Neuronal stem cell (in vitro differentiated cells): ENCODE measurements at regions not wholly inside any gene's neighbourhood (a gene's known extent, or its start where the extent isn't known, plus 50 kb on each side); places are given as distances from the start of the nearest gene placed in this dataset.

Experiments
- DNase-seq: peaks from one replicate; pipeline ENCODE4 v3.0.0-alpha.2; 2013; ENCODE audit warnings: low spot score
- H2AFZ ChIP-seq: one replicate; pipeline ENCODE4 v1.6.1; 2013; ENCODE audit warnings: mild to moderate bottlenecking, low read length, inconsistent platforms
- H2AK5ac ChIP-seq: 2 replicates; pipeline ENCODE4 v1.6.1; 2013; ENCODE audit warnings: low read depth, mild to moderate bottlenecking, inconsistent platforms, low read length, moderate library complexity, mixed read lengths
- H2BK120ac ChIP-seq: 2 replicates; pipeline ENCODE4 v1.6.1; 2013; ENCODE audit warnings: low read depth, mild to moderate bottlenecking, inconsistent platforms, low read length, moderate library complexity, mixed read lengths
- H2BK12ac ChIP-seq: one replicate; pipeline ENCODE4 v1.6.1; 2013; ENCODE audit warnings: low read length, inconsistent platforms
- H2BK15ac ChIP-seq: 2 replicates; pipeline ENCODE4 v1.6.1; 2013; ENCODE audit warnings: mild to moderate bottlenecking, low read length, inconsistent platforms, mixed read lengths
- H2BK5ac ChIP-seq: one replicate; pipeline ENCODE4 v1.6.1; 2013; ENCODE audit warnings: inconsistent platforms, mild to moderate bottlenecking, low read length, moderate library complexity
- H3K14ac ChIP-seq: one replicate; pipeline ENCODE4 v1.6.1; 2013; ENCODE audit warnings: low read length, inconsistent platforms
- H3K18ac ChIP-seq: 2 replicates; pipeline ENCODE4 v1.6.1; 2013; ENCODE audit warnings: low read length, inconsistent platforms
- H3K23ac ChIP-seq: 2 replicates; pipeline ENCODE4 v1.6.1; 2013; ENCODE audit warnings: low read depth, mild to moderate bottlenecking, mixed read lengths, low read length, inconsistent platforms; ENCODE audit not compliant: poor library complexity
- H3K27ac ChIP-seq: replicated peaks from 3 replicates; pipeline ENCODE4 v1.5.1; 2013; ENCODE audit warnings: low read length, inconsistent platforms
- H3K27me3 ChIP-seq, 3 experiments: 2 replicates each; pipeline ENCODE4 v1.6.1; 2013; ENCODE audit warnings: low read length in 3 of 3, mild to moderate bottlenecking in 2 of 3, inconsistent platforms in 1 of 3, low read depth in 1 of 3, mixed read lengths in 1 of 3, moderate library complexity in 1 of 3; ENCODE audit not compliant: control insufficient read depth in 3 of 3, insufficient read depth in 3 of 3
- H3K36me3 ChIP-seq, 2 donors: replicated peaks in 1 of 2; 2 replicates each; pipeline ENCODE4 v1.6.1; 2013; ENCODE audit warnings: low read length in 2 of 2; ENCODE audit not compliant: control insufficient read depth in 2 of 2, insufficient read depth in 2 of 2
- H3K4ac ChIP-seq: 2 replicates; pipeline ENCODE4 v1.6.1; 2013; ENCODE audit warnings: inconsistent platforms, mild to moderate bottlenecking, low read length, moderate library complexity
- H3K4me1 ChIP-seq, 2 donors: 1 replicate in 1 of 2; 2 replicates in 1 of 2; pipeline ENCODE4 v1.6.1; 2013; ENCODE audit warnings: low read length in 2 of 2, low read depth in 1 of 2; ENCODE audit not compliant: control insufficient read depth in 2 of 2, insufficient read depth in 1 of 2
- H3K4me2 ChIP-seq: one replicate; pipeline ENCODE4 v1.6.1; 2013; ENCODE audit warnings: mild to moderate bottlenecking, low read length, inconsistent platforms; ENCODE audit not compliant: insufficient read depth, poor library complexity, severe bottlenecking
- H3K4me3 ChIP-seq, 2 donors: 2 replicates each; pipeline ENCODE4 v1.5.1; 2013; ENCODE audit warnings: low read length in 2 of 2, mild to moderate bottlenecking in 2 of 2, inconsistent platforms in 1 of 2, moderate library complexity in 1 of 2
- H3K79me1 ChIP-seq: one replicate; pipeline ENCODE4 v1.6.1; 2013; ENCODE audit warnings: low read depth, mild to moderate bottlenecking, inconsistent platforms, low read length, moderate library complexity
- H3K9ac ChIP-seq: one replicate; pipeline ENCODE4 v1.6.1; 2013; ENCODE audit warnings: mild to moderate bottlenecking, low read depth, low read length, inconsistent platforms; ENCODE audit not compliant: poor library complexity
- H3K9me3 ChIP-seq, 2 donors: replicated peaks in 1 of 2; 2 replicates each; pipeline versions ENCODE3 to v1.6.1; 2013; ENCODE audit warnings: low read length in 2 of 2, mild to moderate bottlenecking in 2 of 2, inconsistent platforms in 1 of 2, low read depth in 1 of 2, mixed read lengths in 1 of 2, moderate library complexity in 1 of 2; ENCODE audit not compliant: control insufficient read depth in 2 of 2, insufficient read depth in 1 of 2
- H4K8ac ChIP-seq: one replicate; pipeline ENCODE4 v1.6.1; 2013; ENCODE audit warnings: low read depth, mild to moderate bottlenecking, inconsistent platforms, low read length, moderate library complexity
- H4K91ac ChIP-seq: one replicate; pipeline ENCODE4 v1.6.1; 2013; ENCODE audit warnings: low read length, low read depth, mild to moderate bottlenecking, inconsistent platforms; ENCODE audit not compliant: poor library complexity
- WGBS, 2 donors: extraction: QIAGEN DNeasy Blood & Tissue Kit; methylation state at CpG; one replicate each; pipeline ENCODE4 v1.1.7; 2013; ENCODE audit warnings: missing lambda C conversion rate in 2 of 2, mixed read lengths in 1 of 2; ENCODE audit not compliant: insufficient read length in 2 of 2, insufficient replicate concordance in 1 of 2; ENCODE audit errors: extremely low coverage in 2 of 2; 5-methylcytosine and 5-hydroxymethylcytosine counted together

GRCh38 chr3:82927309-82928253, 1166.1 kb upstream of the GBE1 start:
- Histone ChIP-seq H2AFZ (no peak overlapping the region), H3K79me1 (no peaks in the 10 kb centered on the region), H3K27ac (no peak overlapping the region), H3K4me1 (no peaks in the 10 kb centered on the region), H3K4me2 (no peak overlapping the region), H2BK12ac (no peak overlapping the region), H2AK5ac (no peak overlapping the region), H3K23ac (no peak overlapping the region), H4K91ac (no peak overlapping the region), H2BK15ac (no peak overlapping the region), H2BK120ac (no peak overlapping the region), H3K14ac (no peak overlapping the region), H2BK5ac (no peak overlapping the region), H3K27me3 (no peaks in the 10 kb centered on the region), H4K8ac (no peak overlapping the region), H3K9ac (no peak overlapping the region), H3K4ac (no peak overlapping the region), H3K4me3 (no peak overlapping the region), H3K18ac (no peak overlapping the region), H3K36me3 (no peaks in the 10 kb centered on the region), H3K9me3 (no peaks in the 10 kb centered on the region)
- no peak for DNase-seq
- no CpG with 5 or more reads among the region's 5 CpGs for WGBS, 2 donors

DNA sequence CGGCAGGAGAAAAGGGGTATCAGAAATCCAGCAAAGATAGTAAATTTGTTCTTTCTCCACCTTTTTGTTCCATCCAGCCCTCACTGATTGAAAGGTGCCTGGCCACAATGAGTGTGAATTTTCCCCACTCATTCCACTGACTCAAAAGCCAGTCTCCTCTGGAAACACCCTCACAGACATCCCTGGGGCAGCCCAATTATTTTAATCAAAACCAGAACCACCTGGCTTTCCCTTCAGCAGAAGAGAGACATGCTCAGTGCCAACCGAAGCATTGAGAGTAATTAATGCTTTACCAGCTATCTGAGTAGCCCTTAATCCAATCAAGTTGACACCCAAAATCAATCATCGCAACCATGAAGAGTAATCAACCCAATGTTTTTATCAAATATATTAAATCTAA, 1129.6 kb upstream of the GBE1 start:
- H3K4ac ChIP-seq, result no peak overlapping the region
- no peak overlapping the region for H2BK12ac ChIP-seq
- H3K9me3 ChIP-seq, result no peaks in the 10 kb centered on the region
- no peak overlapping the region for H3K4me3 ChIP-seq
- H3K36me3 ChIP-seq, result no peaks in the 10 kb centered on the region
- no peak overlapping the region for H2AFZ ChIP-seq
- H3K23ac ChIP-seq, result no peak overlapping the region
- H2BK15ac ChIP-seq, result no peak overlapping the region
- no peak overlapping the region for H3K9ac ChIP-seq
- H3K14ac ChIP-seq, result no peak overlapping the region
- H2BK5ac ChIP-seq, result no peak overlapping the region
- DNase-seq, result no peak
- H3K18ac ChIP-seq, result no peak overlapping the region
- no peak overlapping the region for H4K8ac ChIP-seq
- no peak overlapping the region for H4K91ac ChIP-seq
- no CpG with 5 or more reads among the region's 3 CpGs for WGBS, 2 donors
- no peak overlapping the region for H3K27ac ChIP-seq
- H2BK120ac ChIP-seq, result no peak overlapping the region
- H2AK5ac ChIP-seq, result no peak overlapping the region
- H3K4me2 ChIP-seq, result no peak overlapping the region
- H3K27me3 ChIP-seq, result no peaks in the 10 kb centered on the region
- no peaks in the 10 kb centered on the region for H3K4me1 ChIP-seq
- no peaks in the 10 kb centered on the region for H3K79me1 ChIP-seq

DNA sequence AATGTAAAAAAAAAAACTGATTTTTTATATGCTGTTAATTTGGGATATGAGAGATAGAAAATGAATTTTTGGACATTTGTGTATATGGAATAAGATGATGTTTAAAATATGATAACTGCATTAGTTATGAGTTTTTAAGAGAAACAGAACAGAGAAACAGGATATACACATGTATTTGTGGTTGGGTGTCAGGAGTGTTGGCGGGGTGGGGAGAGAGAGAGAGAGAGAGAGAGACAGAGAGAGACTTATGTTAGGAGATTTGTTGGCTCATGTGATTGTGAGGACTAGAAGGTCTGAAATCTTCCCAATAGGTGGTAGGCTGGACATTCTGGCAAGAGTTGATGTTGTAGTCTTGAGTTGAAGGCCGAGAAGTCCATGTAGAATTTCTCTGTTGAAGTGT, 1121.6 kb upstream of the GBE1 start:
- H3K4ac ChIP-seq, result no peak overlapping the region
- no peaks in the 10 kb centered on the region for H3K79me1 ChIP-seq
- H2BK5ac ChIP-seq, result no peak overlapping the region
- H3K18ac ChIP-seq, result no peak overlapping the region
- DNase-seq, result no peak
- H2BK120ac ChIP-seq, result no peak overlapping the region
- H2BK12ac ChIP-seq, result no peak overlapping the region
- no peak overlapping the region for H3K4me3 ChIP-seq
- H3K4me1 ChIP-seq, result no peaks in the 10 kb centered on the region
- no peak overlapping the region for H3K4me2 ChIP-seq
- no peaks in the 10 kb centered on the region for H3K36me3 ChIP-seq
- H4K91ac ChIP-seq, result no peak overlapping the region
- no peaks in the 10 kb centered on the region for H3K9me3 ChIP-seq
- no peak overlapping the region for H3K14ac ChIP-seq
- WGBS, 2 donors, result no CpG with 5 or more reads among the region's 2 CpGs
- H2AK5ac ChIP-seq, result no peak overlapping the region
- no peak overlapping the region for H3K27ac ChIP-seq
- H2AFZ ChIP-seq, result no peak overlapping the region
- no peaks in the 10 kb centered on the region for H3K27me3 ChIP-seq
- no peak overlapping the region for H2BK15ac ChIP-seq
- H3K23ac ChIP-seq, result no peak overlapping the region
- no peak overlapping the region for H3K9ac ChIP-seq
- no peak overlapping the region for H4K8ac ChIP-seq

DNA sequence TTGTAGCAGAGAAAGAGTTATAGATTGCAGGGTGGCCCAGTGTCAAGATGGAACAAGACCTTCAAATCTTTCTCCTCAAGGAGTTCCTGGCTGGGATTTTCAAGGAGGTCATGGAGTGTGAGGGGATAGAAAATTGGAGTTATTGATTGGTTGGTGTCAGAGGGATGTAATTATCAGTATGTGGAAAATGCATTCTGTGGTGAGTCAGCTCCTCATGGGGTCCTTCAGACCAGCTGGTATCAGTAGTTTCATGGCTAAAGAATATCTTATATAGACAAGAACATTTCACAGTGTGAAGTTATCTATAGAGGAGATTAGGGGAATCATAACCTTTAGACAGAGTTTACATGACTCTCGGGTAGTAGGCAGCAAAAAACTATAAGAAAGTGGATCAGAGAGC, 1114.0 kb upstream of the GBE1 start:
- Histone ChIP-seq H3K27ac (no peak overlapping the region), H3K9ac (no peak overlapping the region), H3K27me3 (no peaks in the 10 kb centered on the region), H3K23ac (no peak overlapping the region), H3K4me2 (no peak overlapping the region), H3K4me3 (no peak overlapping the region), H2BK15ac (no peak overlapping the region), H2BK5ac (no peak overlapping the region), H2AFZ (no peak overlapping the region), H3K9me3 (no peaks in the 10 kb centered on the region), H3K79me1 (no peaks in the 10 kb centered on the region), H3K4me1 (no peaks in the 10 kb centered on the region), H4K8ac (no peak overlapping the region), H3K4ac (no peak overlapping the region), H2AK5ac (no peak overlapping the region), H4K91ac (no peak overlapping the region), H3K36me3 (no peaks in the 10 kb centered on the region), H2BK12ac (no peak overlapping the region), H3K18ac (no peak overlapping the region), H2BK120ac (no peak overlapping the region), H3K14ac (no peak overlapping the region)
- DNase-seq, result no peak
- no CpG with 5 or more reads among the region's 1 CpG for WGBS, 2 donors
